HG02610 (cell line): ENCODE measurements at regions not wholly inside any gene's neighbourhood (a gene's known extent, or its start where the extent isn't known, plus 50 kb on each side); places are given as distances from the start of the nearest gene placed in this dataset.
A peak's percentile ranks its signal among the peaks of the same experiment; 100 is the strongest.

Experiments used
- ATAC-seq: cut with Tn5 transposase; IDR thresholded peaks from one replicate; pipeline ENCODE4 v1.9.1; 2021; ENCODE audit warnings: mild to moderate bottlenecking, moderate library complexity; ENCODE audit not compliant: unreplicated experiment

DNA sequence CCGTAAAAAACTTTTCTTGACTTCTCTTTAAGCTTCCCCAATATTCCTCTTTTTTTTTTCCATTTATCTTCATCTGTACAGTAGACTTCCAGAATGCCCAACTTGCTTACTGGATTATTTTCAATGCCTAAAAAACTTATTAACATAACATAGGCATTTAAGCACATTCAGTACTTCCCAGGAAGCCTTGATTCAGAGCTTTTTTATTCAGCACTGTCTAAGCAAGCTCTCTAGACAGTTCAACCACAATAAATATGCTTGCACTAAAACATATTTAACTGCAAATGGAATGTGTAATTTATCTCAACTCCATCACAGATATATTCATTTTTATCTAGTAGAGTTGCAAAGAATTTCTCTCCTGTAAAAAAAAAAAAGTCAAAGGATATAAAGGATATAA is 997.8 kb downstream of the ARAP2 start:
- no peak for ATAC-seq

DNA sequence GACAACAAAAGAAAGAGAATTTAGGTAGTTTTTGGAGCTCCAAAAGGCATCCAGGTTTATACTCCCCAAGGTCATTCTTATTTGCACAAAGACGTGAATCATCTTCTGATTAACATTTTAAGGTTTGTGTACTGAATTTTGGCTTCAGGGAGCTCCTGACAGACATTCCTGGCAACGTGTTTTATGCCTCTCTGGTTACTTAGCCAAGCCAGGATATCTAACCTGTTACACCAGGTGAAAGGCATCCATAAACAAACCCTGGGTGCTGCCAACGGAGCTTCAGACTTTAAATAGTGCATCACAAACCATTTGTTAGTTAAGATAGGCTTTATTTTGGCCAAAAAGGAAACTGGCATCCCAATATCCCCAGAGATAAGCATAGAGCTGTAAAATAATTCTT is 997.3 kb downstream of the ARAP2 start:
- ATAC-seq, result no peak

DNA sequence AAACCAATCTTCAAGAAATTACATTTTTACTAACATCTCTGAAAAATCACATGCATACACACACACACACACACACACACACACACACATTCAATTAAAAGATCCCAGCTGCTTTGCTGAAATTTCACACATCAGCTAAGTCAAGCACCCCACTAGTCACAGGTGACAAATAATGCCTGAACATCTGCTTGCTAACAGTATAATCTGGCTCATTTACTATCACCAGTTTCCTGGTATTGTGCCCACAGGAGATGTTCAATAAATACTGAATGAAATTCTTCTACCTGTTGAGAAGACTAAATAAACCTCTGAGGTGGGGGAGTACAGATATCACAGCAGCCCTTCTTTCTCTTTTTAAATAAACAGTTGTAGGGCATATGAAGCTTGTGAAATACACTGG is 994.0 kb downstream of the ARAP2 start:
- no peak for ATAC-seq

DNA sequence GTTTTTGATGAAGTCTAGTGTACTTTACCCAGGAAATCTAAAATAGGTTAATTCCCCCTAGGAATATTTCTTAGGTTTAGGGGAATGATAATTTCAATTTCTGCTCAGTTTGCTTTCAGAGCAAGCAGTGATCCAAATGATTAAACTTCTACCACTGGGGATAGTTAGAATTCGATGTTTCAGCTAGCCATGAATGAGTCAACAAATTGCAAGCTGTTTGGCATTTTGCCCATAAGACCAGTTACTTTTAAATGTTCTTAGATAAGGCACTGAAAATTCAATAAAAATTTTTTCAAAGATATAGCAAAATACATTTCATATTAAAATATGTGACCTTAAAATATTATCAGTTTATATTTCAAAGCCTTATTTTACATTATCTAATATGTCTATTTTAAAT is 993.6 kb downstream of the ARAP2 start:
- no peak for ATAC-seq

DNA sequence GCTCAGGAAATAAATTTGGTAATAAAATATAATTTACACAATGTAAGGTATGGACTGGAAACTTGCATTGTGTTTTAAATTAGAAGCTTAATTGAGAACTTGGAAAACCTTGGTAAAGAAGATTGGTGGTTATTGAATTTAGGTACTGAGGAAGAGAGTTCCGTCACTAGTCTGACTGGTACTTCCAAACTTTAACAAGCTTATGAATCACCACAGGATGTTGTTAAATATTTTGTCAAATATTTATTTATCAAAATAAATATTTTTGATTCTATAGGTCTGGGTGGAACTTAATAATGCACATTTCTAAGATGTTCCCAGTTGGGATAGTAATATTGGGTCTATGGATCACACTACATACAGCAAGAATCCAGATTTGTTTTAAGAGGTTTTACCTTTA is 992.2 kb downstream of the ARAP2 start:
- ATAC-seq, result no peak

DNA sequence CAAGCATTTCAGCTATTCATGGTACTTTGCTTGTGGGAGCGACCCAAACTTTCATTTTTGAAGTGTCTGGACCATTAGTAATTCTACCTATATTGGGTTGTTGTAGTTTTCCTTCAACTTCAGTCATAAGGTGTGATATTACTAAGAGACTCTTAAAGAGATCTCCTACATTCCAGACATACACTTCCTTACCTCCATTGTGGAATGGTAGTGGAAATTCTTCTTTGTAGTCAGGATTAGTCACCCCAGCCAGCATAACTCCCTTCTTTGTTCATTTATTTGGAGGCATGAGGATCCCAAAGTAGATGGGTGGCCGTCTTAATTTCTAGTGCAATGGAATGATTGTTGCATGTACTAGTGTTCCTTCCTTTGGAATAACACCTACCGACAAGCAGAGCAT is 991.4 kb downstream of the ARAP2 start:
- no peak for ATAC-seq

DNA sequence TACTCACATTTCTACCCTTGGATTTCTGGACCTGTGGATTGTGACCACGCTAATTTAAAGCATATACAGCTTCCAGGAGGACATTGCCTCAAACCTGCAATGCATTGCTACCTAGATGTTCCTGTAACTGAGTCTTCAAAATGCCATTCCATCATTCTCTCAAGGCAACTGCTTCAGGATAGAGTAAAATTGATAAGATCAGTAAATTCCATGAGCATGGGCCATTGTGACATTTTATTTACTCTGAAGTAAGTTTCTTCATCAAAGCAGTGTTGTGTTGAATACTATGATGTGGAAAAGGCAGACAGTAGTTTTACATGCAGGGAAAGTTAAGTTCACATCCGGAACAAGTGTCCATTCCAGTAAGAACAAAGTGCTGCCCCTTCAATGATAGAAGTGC is 991.0 kb downstream of the ARAP2 start:
- ATAC-seq, result no peak

DNA sequence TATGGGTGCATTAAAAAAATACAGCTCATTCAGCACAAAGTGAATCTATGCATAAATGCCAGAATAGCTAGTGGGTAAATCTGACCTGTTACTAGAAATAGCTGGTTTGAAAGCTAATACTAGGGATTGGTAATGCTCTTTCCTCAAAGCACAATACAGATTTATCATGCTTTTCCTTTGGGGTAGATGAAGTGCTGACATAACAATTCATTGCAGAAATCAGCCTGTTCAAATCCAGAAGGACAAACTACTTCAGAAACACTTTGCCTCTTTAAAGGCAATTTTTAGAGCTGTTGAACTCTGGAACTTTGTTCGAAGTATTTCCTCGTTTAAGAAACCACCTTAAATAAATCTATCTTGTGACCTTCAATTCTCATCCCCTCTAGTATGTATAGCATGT is 957.9 kb downstream of the ARAP2 start:
- ATAC-seq, result no peak

DNA sequence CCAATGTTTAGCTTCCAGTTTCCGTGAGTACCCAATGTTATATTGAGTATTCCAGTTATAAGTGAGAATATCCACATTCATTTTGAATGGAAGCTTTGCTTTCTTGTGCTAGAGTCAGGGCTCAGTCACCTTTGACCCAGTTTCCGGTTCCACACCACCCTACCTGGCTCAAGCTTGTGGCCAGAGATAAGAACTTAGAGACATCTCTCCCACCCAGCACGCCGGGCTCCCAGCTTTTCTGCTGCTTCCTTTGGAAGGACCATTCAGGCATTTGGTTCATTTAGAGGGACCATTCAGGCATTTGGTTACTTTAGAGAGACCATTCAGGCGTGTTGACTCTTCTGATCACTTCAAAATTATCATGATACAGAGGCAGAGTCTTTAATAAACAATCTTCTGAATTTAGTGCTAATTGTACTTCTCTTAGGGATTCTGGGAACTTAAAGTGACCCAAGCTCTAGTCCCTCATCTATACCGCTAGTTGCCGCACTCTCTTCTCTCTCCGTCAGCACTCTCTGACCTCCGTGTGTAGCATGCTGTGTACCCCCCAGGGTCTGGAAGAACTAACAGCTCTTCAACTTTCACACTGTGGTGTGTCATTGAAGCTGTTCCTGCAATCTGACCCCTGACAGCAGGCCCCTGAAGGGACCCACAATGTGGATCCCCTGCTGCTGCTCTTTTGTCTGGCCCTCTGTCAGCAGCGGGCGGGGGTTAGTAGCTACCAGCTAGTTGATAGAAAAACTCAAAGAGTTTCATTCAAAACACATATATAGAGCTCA is 943.1 kb downstream of the ARAP2 start:
- no peak for ATAC-seq

DNA sequence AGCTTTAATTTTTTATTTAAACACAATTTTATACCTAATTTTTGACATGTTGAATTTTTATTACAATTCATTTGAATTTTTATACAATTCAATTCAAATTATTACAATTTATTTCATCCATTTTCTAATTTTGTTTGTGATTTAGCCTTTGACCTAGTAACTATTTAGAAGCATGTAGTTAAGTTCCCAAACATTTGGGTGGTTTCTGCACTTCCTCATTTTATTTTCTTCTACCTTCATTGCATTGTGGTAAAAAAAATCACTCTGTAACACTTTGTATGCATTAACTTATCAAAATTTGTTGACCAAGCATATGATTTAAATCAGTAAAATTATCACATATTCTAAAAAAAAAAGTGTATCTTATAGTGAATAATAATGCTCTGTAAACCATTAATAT is 928.9 kb downstream of the ARAP2 start:
- ATAC-seq, result no peak

DNA sequence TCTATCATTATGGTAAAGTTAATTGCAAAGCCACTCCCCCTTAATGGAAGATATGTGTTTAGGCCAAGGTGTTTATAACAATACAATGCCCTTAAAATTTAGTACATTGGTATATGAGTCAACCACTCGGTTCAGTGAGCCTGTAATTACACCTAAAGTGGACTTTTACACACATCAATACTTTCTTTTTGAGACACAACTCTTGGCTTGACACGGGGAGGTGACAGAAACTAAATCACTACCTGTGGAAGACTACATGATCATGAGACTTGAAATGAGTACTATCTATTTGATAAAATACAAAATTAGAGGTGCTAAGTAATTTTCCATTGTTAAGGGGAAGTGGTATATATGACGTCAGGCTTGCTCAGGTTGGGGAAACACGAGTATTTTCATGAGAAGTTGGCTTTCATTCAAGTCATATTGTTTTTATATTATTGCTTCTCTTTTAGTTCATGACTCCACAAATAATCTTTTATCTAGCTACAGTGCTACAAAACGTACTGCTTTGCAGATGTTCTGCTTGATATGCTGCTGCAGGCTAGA is 918.3 kb downstream of the ARAP2 start:
- peak; percentile 77 for ATAC-seq

DNA sequence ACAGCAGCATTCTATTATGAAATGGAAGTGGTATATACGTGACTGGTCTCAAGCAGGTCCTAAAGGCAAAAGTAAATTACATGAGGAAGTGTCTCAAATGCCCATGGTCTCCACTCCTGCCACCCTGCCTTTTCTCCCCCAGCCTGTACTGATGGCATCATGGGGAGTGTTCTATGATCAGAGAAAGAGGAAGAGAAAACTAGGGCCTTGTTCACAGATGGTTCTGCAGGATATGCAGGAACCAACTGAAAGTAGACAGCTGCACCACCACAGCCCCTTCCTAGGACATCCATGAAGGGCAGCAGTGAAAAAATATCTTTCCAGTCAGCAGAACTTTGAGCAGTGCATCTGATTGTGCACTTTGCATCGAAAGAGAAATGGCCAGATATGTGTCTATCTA is 901.5 kb downstream of the ARAP2 start:
- no peak for ATAC-seq

DNA sequence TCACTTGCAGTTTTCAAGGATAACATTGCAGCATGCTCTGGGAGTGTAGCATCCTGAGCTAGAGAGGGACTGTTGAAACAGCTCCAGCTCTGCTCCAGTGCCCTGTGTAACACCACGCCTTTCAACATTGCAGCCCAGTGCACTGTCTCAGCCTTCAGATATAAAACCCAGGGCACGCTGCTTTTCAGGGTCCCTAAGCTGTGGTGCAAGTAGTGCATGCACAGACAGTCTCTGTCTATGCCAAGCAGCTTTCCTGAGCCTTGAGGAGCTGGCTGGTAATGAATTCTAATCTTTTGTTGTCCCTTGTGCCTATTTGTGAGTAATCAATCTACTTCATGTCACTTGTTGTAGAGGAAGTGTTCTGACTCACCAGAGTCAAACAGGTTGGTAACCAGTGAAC is 897.0 kb downstream of the ARAP2 start:
- ATAC-seq, result no peak

DNA sequence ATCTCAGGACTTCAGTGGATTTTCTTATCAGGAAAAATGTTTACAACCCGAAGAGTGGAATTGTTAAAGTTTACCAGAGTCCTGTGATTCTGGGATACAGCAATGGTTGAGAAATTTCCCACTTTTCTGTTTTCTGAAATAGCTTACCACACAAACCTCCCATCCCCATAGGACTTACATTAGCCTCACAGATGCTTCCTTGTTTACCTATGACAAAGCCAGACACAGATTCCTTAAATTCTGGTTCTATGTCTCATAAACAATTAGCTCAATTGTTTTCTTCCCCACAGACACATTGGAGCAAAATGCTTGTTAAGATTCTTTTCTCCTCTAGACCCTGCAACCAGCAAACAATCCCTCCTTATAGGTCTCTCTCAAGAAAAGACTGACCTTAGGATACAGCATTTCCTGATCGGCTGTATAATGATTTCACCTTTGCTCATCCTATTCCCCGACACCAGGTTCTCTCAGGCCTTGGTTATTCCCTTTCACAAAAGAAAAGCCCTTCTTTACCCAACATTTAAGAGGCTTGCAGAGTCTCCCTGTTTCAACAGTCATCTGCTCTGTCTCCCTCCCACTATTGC is 886.2 kb downstream of the ARAP2 start:
- ATAC-seq, result no peak

DNA sequence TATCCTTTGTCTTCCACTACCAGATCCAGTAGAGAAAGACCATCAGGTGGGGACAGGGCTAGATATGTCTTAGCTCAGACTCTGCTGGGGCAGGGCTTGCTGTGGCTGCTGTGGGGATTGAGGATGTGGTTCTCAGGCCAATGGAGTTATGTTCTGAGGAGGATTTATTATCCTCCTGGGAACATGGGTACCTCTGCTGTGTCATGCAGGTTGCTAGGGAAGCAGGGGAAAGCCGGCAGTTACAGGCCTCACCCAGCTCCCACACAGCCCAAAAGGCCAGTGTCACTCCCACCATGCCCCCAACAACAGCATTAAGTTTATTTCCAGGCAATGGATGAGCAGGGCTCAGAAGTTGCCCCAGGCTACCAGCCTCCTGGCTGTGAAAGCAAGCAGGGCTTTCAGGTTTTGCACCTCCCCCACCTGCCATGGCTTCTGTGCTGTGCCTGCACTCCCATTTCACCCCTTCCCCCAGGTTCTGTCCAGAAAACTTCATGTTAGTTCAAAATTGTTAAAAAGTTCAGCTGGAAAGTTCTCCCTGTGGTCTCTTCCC is 879.9 kb downstream of the ARAP2 start:
- ATAC-seq, result no peak

DNA sequence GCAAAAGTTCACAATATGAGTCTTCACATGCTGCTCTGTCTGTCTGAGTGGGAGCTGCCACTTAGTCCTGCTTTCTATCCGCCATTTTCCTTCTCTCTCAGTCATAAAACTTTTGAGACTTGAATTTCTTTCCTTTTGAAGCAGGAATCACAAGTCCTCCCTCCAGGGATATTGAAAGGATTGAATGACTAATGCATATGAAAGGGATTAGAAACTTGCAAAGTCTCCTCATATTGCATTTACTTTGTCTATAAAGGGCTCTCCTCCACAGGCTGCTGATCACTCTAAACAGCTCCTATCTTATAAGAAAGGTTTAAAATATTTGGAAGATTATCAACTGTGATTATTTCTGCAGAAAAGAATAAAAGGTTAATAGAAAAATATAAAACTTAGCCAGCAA is 879.1 kb downstream of the ARAP2 start:
- ATAC-seq, result no peak

DNA sequence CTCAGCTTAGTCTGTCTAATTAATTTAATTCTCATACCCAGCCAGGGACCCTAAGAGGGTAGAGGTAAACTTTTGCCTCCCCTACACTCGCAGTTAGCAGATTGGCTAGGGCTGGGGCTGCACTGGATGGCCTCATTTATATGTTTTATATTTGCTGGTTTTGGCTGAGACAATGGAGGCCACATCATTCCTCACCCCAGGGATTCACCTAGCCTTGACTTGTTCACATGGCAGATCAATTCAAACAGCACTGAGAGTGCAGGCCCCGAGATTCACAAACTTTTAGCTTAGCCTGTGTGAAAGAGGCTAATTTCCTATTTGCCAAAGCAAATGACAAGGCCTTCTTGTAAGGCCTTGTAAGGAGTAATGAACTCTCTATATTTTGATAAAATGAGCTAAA is 844.4 kb downstream of the ARAP2 start:
- ATAC-seq, result no peak

DNA sequence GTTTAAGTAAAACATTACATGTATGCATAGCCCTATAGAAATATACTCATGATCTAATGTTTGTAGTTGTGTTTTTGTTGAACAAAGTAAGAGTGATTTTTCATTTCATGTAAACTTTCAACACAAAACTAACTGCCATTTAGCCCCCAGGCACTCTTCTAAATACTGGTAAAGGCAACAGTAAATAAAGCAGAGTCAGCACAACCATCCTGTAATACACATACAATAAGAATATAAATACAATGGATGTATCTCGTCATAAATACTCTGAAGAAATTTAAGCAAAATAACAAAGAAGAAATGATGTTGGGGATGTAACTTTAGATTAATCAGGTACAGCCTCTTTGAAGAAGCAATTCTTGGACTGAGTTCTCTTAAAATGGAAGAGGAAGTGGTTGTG is 821.2 kb downstream of the ARAP2 start:
- ATAC-seq, result no peak

DNA sequence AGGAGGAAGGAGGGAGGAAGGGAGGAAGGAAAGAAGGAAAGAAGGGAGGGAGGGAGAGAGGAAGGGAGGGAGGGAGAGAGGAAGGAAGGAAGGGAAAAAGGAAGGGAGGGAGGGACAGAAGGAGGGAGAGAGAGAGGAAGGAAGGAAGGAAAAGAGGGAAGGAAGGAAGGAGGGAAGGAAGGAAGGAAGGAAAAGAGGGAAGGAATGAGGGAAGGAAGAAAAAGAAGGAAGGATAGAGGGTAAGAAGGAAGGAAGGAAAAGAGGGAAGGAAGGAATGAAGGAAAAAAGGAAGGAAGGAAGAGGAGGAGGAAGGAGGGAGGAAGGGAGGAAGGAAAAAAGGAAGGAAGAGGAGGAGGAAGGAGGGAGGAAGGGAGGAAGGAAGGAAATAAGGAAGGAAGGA is 796.8 kb downstream of the ARAP2 start:
- ATAC-seq, result no peak

DNA sequence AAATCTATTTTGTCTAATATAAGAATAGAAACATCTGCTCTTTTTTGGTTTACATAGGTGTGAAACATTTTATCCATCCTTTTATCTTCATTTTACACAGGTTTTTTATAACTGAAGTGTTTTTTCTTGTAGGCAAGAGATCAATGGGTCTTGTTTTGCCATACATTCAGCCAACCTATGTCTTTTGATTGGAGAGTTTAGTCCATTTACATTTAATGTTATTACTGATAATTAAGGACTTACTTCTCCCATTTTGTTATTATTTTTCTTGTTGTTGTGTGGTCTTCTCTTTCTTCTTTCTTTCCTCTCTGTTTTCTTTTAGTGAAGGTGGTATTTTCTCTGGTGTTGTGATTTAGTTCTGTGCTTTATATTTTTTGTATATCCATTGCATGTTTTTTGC is 785.3 kb downstream of the ARAP2 start:
- no peak for ATAC-seq

DNA sequence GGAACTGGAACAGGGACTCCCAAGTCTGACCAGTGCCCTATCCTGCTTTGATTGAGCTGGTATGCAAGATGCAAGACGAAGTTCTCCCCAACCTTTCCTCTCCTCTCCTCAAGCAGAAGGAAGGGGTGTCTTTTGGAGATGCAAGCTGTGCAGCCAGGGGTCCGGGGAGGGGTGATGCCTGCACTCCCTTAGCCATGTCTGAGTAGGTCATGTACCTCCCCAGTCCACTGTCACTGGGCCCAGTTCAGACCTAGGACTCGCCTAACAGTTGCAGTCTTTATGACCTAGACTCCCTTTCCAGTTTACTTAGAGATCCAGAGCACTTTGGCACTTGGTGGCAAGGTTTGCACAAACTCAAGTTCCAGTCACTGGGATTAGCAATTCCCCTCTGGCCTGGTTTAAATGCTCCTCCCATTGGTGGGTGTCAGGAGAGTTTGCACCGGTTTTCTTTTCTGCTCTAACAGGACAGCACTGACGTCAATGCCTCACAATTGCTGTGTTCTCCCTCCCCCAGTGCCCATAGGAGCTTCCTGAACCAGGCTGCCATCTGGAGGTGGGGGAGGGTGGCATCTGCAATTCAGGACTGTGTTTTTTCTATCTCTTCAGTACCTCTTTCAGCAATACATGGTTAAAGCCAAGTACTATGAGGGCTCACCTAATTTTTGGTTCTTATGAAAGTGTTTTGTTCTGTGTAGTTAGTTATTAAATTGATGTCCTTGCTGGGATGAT is 782.2 kb downstream of the ARAP2 start:
- ATAC-seq, result no peak
